ENCODE measurements at regions not wholly inside any gene's neighbourhood (a gene's known extent, or its start where the extent isn't known, plus 50 kb on each side); places are given as distances from the start of the nearest gene placed in this dataset.
"Not testable (repeated sequence)": the region's sequence is repeated elsewhere in the genome, so short reads cannot be mapped to it uniquely, and the experiment has no call there.

- Mint-ChIP-seq H3K36me3 (peaks cover 45 to 51% of the 10 kb centered on the region in 2 donors), H3K9me3 (peaks cover 9 to 13% of the 10 kb centered on the region in 2 donors), H3K27me3 (no peaks in the 10 kb centered on the region), H3K4me3 (no peak overlapping the region), H3K4me1 (peaks cover 7 to 13% of the 10 kb centered on the region in 2 donors), H3K27ac (no peak overlapping the region)
- ATAC-seq (replicated peaks) = no peak
- DNase-seq = no peak
Observed at GRCh38 chr6:144681334-144681733, 396.2 kb downstream of the UTRN start.

GRCh38 chr6:144683216-144684070 is 398.3 kb downstream of the UTRN start:
- no peak overlapping the region for H3K4me3 Mint-ChIP-seq
- ATAC-seq (replicated peaks) = no peak
- peaks cover 7 to 16% of the 10 kb centered on the region in 2 donors for H3K4me1 Mint-ChIP-seq
- no peaks in the 10 kb centered on the region for H3K27me3 Mint-ChIP-seq
- peaks cover 21 to 23% of the 10 kb centered on the region in 2 donors for H3K9me3 Mint-ChIP-seq
- DNase-seq = no peak
- H3K36me3 Mint-ChIP-seq = peaks cover 58 to 67% of the 10 kb centered on the region in 2 donors
- no peak overlapping the region for H3K27ac Mint-ChIP-seq

DNA sequence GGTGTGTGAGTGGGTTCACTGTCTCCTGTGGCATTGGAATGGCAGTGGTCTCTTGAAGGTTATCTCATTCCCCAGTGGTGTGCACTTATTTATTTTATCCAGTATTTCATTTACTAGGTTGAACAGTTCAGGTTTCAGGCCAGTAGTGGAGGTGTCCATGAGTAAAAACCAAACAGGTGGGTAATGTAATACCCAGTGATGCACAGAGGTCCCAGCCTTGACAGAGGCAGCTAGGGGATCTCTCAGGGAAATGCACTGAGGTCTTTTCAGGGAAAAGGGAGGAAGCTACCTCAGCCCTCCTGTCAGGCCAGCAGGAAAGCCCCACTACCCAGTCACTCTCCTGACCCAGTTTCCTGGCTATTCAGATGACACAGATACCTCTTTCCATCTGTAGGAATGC is 403.6 kb downstream of the UTRN start:
- peaks cover 32 to 33% of the 10 kb centered on the region in 2 donors for H3K9me3 Mint-ChIP-seq
- no peaks in the 10 kb centered on the region for H3K27me3 Mint-ChIP-seq
- no peak for DNase-seq
- H3K4me1 Mint-ChIP-seq = peaks cover 10 to 30% of the 10 kb centered on the region in 2 donors
- H3K4me3 Mint-ChIP-seq = no peak overlapping the region
- H3K27ac Mint-ChIP-seq = no peak overlapping the region
- no peak for ATAC-seq (replicated peaks)
- peaks cover 63 to 84% of the 10 kb centered on the region in 2 donors for H3K36me3 Mint-ChIP-seq

GRCh38 chr6:144689503-144690040 is 404.4 kb downstream of the UTRN start:
- H3K36me3 Mint-ChIP-seq = peaks cover 58 to 79% of the 10 kb centered on the region in 2 donors
- DNase-seq = no peak
- ATAC-seq (replicated peaks) = no peak
- H3K4me3 Mint-ChIP-seq = no peak overlapping the region
- peaks cover 14 to 27% of the 10 kb centered on the region in 2 donors for H3K4me1 Mint-ChIP-seq
- peaks cover 29 to 33% of the 10 kb centered on the region in 2 donors for H3K9me3 Mint-ChIP-seq
- H3K27me3 Mint-ChIP-seq = no peaks in the 10 kb centered on the region
- H3K27ac Mint-ChIP-seq = no peak overlapping the region

- no peak for DNase-seq
- H3K4me1 Mint-ChIP-seq = peaks cover 12 to 27% of the 10 kb centered on the region in 2 donors
- no peak overlapping the region for H3K4me3 Mint-ChIP-seq
- no peaks in the 10 kb centered on the region for H3K27me3 Mint-ChIP-seq
- peaks cover 55 to 75% of the 10 kb centered on the region in 2 donors for H3K36me3 Mint-ChIP-seq
- H3K27ac Mint-ChIP-seq = no peak overlapping the region
- no peak for ATAC-seq (replicated peaks)
- peaks cover 29 to 32% of the 10 kb centered on the region in 2 donors for H3K9me3 Mint-ChIP-seq
Observed at GRCh38 chr6:144690133-144690532, 405.0 kb downstream of the UTRN start.

- no peak overlapping the region for H3K4me3 Mint-ChIP-seq
- H3K4me1 Mint-ChIP-seq = peaks cover 12 to 27% of the 10 kb centered on the region in 2 donors
- DNase-seq (no peak), ATAC-seq (replicated peaks) (no peak)
- H3K36me3 Mint-ChIP-seq = peaks cover 52 to 70% of the 10 kb centered on the region in 2 donors
- peaks cover 25 to 29% of the 10 kb centered on the region in 2 donors for H3K9me3 Mint-ChIP-seq
- H3K27me3 Mint-ChIP-seq = no peaks in the 10 kb centered on the region
- H3K27ac Mint-ChIP-seq = no peak overlapping the region
Observed at GRCh38 chr6:144690666-144691065, 405.5 kb downstream of the UTRN start.

GRCh38 chr6:144692050-144692449 is 406.9 kb downstream of the UTRN start:
- not testable (repeated sequence) for DNase-seq; H3K4me3 Mint-ChIP-seq; H3K27me3 Mint-ChIP-seq; ATAC-seq (replicated peaks); H3K27ac Mint-ChIP-seq
- Mint-ChIP-seq H3K4me1 (peaks cover 12 to 27% of the 10 kb centered on the region in 2 donors), H3K36me3 (peaks cover 38 to 57% of the 10 kb centered on the region in 2 donors), H3K9me3 (peaks cover 13 to 18% of the 10 kb centered on the region in 2 donors)

- DNase-seq (no peak), ATAC-seq (replicated peaks) (no peak)
- Mint-ChIP-seq H3K4me3 (no peak overlapping the region), H3K9me3 (peaks cover 12% of the 10 kb centered on the region in 2 donors), H3K4me1 (peaks cover 12 to 16% of the 10 kb centered on the region in 2 donors), H3K27me3 (no peaks in the 10 kb centered on the region), H3K36me3 (peaks cover 18 to 23% of the 10 kb centered on the region in 2 donors), H3K27ac (no peak overlapping the region)
Observed at GRCh38 chr6:144695858-144696533, 410.9 kb downstream of the UTRN start.

DNA sequence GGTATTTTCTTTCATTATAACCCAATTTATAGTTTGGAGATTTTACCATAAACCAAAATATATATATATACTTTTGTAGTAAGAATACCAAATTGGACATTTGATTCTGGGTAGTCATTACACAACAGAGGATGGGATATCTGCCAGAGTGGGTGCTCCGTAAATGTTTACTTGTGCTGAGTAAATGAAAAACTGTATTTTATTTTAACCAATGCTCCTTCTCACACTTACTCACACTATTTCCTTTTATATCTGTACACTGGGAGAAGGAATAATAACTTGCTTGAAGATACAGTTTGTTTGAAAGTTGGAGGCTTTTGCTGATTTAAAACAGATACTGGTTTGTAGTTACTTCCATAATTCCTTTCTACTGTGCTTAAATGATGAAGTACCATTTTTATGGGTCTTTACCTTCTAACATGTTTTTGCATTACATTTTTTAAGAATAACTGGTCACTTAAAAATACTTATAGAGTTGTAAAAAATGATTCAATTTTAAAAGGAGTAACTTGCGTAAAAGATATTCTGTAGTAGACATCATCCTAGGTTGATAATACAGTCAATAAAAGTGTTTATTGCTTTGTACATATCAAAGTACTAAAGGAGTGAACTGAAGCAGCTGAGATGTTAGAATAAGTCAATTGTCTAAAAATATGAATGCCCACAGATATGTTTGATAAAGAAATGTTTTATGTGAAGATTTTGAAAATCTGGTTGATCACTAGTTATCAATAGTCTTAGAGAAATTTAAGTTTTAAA is 411.7 kb downstream of the UTRN start:
- H3K36me3 Mint-ChIP-seq = peaks cover 14 to 21% of the 10 kb centered on the region in 2 donors
- peaks cover 8 to 9% of the 10 kb centered on the region in 2 donors for H3K9me3 Mint-ChIP-seq
- no peak for ATAC-seq (replicated peaks)
- peaks cover 10 to 16% of the 10 kb centered on the region in 2 donors for H3K4me1 Mint-ChIP-seq
- no peaks in the 10 kb centered on the region for H3K27me3 Mint-ChIP-seq
- no peak overlapping the region for H3K27ac Mint-ChIP-seq
- no peak overlapping the region for H3K4me3 Mint-ChIP-seq
- no peak for DNase-seq

- Mint-ChIP-seq H3K9me3 (peaks cover 5% of the 10 kb centered on the region in 2 donors), H3K4me1 (peaks cover 10 to 16% of the 10 kb centered on the region in 2 donors), H3K4me3 (no peak overlapping the region), H3K36me3 (peaks cover 10 to 16% of the 10 kb centered on the region in 2 donors), H3K27me3 (no peaks in the 10 kb centered on the region), H3K27ac (no peak overlapping the region)
- ATAC-seq (replicated peaks) (no peak), DNase-seq (no peak)
Observed at GRCh38 chr6:144697369-144697760, 412.2 kb downstream of the UTRN start.

DNA sequence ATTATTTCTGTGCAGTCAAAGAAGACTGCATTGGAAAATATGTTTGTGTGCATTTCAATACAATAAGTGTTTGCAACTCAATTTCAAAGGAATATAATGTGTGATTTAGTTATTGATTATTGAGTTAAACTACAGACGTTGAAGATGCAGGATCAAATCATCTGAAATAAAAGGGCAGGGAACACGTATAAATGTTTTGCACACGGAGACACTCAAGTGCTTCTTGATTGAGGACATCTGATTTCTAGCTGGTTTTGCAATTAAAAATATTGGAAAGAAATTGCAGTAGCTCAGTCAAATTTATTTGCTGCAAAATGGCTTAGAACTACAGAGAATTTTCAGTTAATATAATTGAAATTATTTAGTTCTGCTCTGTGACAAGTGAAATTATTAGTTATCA is 412.7 kb downstream of the UTRN start:
- DNase-seq (no peak), ATAC-seq (replicated peaks) (no peak)
- peaks cover 8 to 13% of the 10 kb centered on the region in 2 donors for H3K4me1 Mint-ChIP-seq
- H3K36me3 Mint-ChIP-seq = peaks cover 6 to 11% of the 10 kb centered on the region in 2 donors
- no peaks in the 10 kb centered on the region for H3K27me3 Mint-ChIP-seq
- H3K27ac Mint-ChIP-seq = no peak overlapping the region
- H3K4me3 Mint-ChIP-seq = no peak overlapping the region
- peaks cover 2 to 5% of the 10 kb centered on the region in 2 donors for H3K9me3 Mint-ChIP-seq

GRCh38 chr6:144702781-144703180 is 417.6 kb downstream of the UTRN start:
- Mint-ChIP-seq H3K4me3 (no peak overlapping the region), H3K36me3 (peaks cover 2 to 8% of the 10 kb centered on the region in 2 donors), H3K27ac (no peak overlapping the region), H3K27me3 (no peaks in the 10 kb centered on the region), H3K4me1 (no peaks in the 10 kb centered on the region), H3K9me3 (no peaks in the 10 kb centered on the region)
- ATAC-seq (replicated peaks) (no peak), DNase-seq (no peak)

DNA sequence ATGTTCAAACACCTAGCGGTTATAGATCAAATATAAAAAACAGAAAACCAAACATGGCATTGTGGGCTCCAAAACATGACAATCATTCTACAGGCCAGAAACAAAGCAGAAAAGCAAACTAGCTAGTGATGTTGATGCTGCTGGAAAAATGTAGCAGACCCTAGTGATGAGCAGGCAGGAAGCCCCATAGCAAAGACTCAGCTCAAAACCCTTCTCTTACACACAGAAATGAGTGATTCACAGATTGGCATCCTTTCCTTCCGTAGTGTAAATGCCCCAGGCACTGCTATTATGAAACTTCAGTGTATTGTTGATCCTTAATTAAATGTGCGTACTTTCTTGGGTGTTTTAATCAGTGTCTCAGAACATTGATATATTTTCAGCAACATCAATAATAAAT is 425.1 kb downstream of the UTRN start:
- Mint-ChIP-seq H3K4me3 (no peak overlapping the region), H3K36me3 (peaks cover 4% of the 10 kb centered on the region in 2 donors), H3K9me3 (no peaks in the 10 kb centered on the region), H3K4me1 (peaks cover 5 to 10% of the 10 kb centered on the region in 2 donors), H3K27me3 (no peaks in the 10 kb centered on the region), H3K27ac (no peak overlapping the region)
- DNase-seq (no peak), ATAC-seq (replicated peaks) (no peak)

GRCh38 chr6:144711661-144712060 is 426.5 kb downstream of the UTRN start:
- H3K36me3 Mint-ChIP-seq = peaks cover 4% of the 10 kb centered on the region in 2 donors
- no peak overlapping the region for H3K27ac Mint-ChIP-seq
- peaks cover 8 to 17% of the 10 kb centered on the region in 2 donors for H3K4me1 Mint-ChIP-seq
- DNase-seq = no peak
- ATAC-seq (replicated peaks) = no peak
- no peak overlapping the region for H3K4me3 Mint-ChIP-seq
- no peaks in the 10 kb centered on the region for H3K27me3 Mint-ChIP-seq
- no peaks in the 10 kb centered on the region for H3K9me3 Mint-ChIP-seq
